GM13977 (cell line): ENCODE measurements at regions not wholly inside any gene's neighbourhood (a gene's known extent, or its start where the extent isn't known, plus 50 kb on each side); places are given as distances from the start of the nearest gene placed in this dataset.

Source experiments
- DNase-seq: peaks from one replicate; pipeline ENCODE4 v3.0.0; 2012; ENCODE audit warnings: low spot score
- in situ Hi-C: fragments of 300-500 bp; cut with MboI; formaldehyde crosslinking; loops from one replicate; pipeline ENCODE4 v1.12.0; 2022; ENCODE audit warnings: low sequenced_read_pairs, low pct_unique_long_range_greater_than_20kb, mixed read lengths, inconsistent platforms; ENCODE audit not compliant: unreplicated experiment
- TF ChIP-seq, protein P1 (sequence below): IDR thresholded peaks from 2 replicates; pipeline ENCODE4 v1.5.1; 2012; ENCODE audit warnings: mild to moderate bottlenecking, control low read depth; ENCODE audit not compliant: insufficient read depth; ENCODE audit errors: extremely low read depth, missing control alignments

DNA sequence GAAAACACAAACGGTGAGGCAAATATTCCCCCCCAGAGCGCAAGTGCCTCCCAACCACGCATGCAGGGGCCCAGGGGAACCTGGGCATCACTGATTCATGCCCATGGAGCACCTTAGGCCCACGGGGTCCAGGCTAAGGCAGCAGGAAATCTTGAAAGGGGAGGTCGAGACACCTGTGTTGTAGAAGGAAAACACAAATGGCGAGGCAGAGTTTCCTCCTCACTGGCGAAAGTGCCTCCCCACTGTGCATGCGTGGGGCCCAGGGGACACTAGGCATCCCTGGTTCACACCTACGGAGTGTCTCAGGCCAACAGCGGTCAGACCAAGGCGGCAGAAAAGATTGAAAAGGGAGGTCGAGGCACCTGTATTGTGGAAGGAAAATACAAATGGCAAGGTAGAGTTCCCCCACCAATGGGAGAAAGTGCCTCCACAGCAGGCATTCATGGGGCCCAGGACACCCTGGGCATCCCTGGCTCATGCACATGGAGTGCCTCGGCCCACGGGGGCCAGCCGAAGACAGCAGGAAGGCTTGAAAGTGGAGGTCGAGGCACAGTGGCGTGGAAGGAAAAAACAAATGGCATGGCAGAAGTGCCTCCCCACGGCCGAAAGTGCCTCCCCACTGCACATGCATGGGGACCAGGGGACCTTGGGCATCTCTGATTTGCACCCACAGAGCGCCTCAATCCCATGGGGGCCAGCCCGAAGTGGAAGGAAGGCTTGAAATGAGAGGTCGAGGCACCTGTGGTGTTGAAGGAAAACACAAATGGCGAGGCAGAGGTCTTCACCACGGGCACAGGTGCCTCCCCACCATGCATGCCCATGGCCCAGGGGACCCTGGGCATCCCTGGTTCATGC is 368.8 kb downstream of the ALG10 start:
- TF ChIP-seq, protein P1, sequence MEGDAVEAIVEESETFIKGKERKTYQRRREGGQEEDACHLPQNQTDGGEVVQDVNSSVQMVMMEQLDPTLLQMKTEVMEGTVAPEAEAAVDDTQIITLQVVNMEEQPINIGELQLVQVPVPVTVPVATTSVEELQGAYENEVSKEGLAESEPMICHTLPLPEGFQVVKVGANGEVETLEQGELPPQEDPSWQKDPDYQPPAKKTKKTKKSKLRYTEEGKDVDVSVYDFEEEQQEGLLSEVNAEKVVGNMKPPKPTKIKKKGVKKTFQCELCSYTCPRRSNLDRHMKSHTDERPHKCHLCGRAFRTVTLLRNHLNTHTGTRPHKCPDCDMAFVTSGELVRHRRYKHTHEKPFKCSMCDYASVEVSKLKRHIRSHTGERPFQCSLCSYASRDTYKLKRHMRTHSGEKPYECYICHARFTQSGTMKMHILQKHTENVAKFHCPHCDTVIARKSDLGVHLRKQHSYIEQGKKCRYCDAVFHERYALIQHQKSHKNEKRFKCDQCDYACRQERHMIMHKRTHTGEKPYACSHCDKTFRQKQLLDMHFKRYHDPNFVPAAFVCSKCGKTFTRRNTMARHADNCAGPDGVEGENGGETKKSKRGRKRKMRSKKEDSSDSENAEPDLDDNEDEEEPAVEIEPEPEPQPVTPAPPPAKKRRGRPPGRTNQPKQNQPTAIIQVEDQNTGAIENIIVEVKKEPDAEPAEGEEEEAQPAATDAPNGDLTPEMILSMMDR: no peak
- in situ Hi-C loops: no loop called here
- DNase-seq: no peak

DNA sequence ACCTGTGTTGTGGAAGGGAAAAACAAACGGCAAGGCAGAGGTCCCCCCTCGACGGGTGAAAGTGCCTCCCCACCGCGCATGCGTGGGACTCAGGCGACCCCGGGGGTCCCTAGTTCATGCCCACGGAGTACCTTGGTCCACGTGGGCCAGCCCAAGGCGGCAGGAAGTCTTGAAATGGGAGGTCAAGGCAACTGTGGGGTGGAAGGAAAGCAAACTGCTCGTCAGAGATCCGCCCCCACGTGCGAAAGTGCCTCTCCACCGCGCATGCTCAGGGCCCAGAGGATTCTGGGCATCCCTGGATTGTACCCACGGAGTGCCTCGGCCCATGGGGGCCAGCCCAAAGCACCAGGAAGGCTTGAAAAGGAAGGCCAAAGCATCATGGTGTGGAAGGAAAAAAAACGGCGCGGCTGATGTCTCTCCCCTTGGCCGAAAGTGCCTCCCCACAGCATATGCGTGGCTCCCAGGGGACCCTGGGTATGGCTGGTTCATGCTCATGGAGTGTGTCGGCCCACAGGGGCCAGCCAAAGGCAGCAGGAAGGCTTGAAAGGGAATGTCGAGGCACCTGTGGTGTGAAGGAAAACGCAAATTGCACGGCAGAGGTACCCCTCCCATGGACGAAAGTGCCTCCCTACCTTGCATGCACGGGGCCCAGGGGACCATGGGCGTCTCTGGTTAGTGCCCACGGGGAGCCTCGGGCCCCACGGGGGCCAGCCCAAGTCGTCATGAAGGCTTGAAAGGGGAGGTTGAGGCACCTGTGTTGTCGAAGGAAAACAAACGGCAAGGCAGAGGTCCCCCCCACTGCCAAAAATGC is 369.7 kb downstream of the ALG10 start:
- DNase-seq: no peak
- TF ChIP-seq, protein P1: no peak
- in situ Hi-C loops: no loop called here

DNA sequence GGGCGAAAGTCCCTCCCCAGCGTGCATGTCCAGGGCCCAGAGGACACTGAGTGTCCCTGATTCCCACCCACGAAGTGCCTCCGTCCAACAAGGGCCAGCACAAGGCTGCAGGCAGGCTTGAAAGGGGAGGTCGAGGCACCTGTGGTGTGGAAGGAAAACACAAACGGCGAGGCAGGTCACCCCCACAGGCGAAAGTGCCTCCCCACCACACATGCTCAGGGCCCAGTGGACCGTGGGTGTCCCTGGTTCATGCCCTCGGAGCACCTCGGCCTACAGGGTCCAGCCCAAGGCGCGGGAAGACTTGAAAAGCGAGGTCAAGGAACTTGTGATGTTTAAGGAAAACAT is 370.4 kb downstream of the ALG10 start:
- DNase-seq: no peak
- in situ Hi-C loops: no loop called here
- TF ChIP-seq, protein P1: no peak

DNA sequence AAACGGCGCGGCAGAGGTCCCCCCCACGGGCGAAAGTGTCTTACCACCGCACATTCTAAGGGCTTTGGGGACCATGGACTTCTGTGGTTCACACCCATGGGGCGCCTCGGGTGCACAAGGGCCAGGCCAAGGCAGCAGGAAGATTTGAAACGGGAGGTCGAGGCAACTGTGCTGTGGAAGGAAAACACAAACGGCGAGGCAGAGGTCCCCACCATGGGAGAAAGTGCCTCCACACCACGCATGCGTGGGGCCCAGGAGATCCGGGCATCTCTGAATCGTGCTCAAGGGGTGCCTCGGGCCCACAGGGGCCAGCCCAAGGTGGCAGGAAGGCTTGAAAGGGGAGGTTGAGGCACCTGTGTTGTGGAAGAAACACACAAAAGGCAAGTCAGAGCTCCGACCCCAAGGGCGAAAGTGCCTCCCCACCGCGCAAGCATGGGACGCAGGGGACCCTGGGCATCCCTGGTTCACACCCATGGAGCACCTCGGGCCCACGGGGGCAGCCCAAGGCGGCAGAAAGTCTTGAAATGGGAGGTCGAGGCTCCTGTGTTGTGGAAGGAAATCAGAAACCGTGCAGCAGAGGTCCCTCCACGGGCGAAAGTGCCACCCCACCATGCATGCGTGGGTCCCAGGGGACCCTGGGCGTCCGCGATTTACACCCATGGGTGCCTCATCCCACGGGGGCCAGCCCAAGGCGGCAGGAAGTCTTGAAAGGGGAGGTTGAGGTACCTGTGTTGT is 371.0 kb downstream of the ALG10 start:
- in situ Hi-C loops: no loop called here
- TF ChIP-seq, protein P1: no peak
- DNase-seq: peak; percentile 2

DNA sequence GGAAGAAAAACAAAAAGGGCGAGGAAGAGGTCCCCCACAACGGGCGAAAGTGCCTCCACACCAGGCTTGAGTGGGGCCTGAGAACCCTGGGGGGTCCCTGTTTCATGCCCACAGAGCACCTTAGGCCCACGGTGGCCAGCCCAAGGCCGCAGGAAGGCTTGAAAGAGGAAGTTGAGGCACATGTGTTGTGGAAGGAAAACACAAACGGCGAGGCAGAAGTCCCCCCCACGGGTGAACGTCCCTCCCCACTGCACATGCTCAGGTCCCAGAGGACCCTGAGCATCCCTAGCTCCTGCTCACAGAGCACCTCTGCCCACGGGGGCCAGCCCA is 371.5 kb downstream of the ALG10 start:
- TF ChIP-seq, protein P1: no peak
- in situ Hi-C loops: no loop called here
- no peak for DNase-seq

DNA sequence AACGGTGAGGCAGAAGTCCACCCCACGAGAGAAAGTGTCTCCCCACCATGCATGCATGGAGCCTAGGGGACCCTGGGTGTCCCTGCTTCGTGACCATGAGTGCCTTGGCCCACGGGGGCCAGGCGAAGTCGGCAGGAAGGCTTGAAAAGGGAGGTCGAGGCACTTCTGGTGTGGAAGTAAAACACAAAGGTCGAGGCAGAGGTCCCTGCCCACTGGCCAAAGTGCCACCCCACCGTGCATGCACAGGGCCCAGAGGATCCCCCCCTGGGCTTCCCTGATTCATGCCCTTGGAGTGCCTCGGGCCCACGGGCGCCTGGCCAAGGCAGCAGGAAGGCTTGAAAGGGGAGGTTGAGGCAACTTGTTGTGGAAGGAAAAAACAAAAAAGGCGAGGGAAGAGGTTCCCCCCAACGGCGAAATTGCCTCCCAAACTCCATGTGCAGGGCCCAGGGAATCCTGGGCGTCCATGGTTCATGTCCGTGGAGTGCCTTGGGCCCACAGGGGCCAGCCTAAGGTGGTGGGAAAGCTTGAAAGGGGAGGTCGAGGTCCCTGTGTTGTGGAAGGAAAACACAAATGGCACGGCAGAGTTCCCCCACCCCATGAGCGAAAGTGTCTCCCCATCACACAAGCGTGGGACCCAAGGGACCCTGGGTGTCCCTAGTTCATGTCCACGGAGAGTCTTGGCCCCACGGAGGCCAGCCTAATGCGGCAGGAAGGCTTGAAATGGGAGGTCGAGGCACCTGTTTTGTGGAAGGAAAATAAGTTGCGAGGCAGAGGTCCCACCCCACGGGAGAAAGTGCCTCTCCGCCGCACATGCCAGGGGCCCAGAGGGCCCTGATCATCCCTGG is 372.1 kb downstream of the ALG10 start:
- TF ChIP-seq, protein P1: no peak
- peak; percentile 3 for DNase-seq
- in situ Hi-C loops: no loop called here
